22Rv1 (cell line): ENCODE measurements at regions not wholly inside any gene's neighbourhood (a gene's known extent, or its start where the extent isn't known, plus 50 kb on each side); places are given as distances from the start of the nearest gene placed in this dataset.

Experiments used
- H3K27ac ChIP-seq: fragments of 450-650 bp; 2 replicates; pipeline ENCODE4 v1.5.1; 2017
- ZFX ChIP-seq: fragments of 450-650 bp; IDR thresholded peaks from 2 replicates; pipeline ENCODE4 v1.6.1; 2017; ENCODE audit warnings: antibody characterized with exemption, borderline replicate concordance
- TF ChIP-seq, protein P1 (sequence below): fragments of 450-650 bp; IDR thresholded peaks from 2 replicates; pipeline ENCODE4 v1.5.1; 2017; ENCODE audit warnings: mild to moderate bottlenecking

- H3K27ac ChIP-seq, result no peak overlapping the region
- TF ChIP-seq, protein P1, sequence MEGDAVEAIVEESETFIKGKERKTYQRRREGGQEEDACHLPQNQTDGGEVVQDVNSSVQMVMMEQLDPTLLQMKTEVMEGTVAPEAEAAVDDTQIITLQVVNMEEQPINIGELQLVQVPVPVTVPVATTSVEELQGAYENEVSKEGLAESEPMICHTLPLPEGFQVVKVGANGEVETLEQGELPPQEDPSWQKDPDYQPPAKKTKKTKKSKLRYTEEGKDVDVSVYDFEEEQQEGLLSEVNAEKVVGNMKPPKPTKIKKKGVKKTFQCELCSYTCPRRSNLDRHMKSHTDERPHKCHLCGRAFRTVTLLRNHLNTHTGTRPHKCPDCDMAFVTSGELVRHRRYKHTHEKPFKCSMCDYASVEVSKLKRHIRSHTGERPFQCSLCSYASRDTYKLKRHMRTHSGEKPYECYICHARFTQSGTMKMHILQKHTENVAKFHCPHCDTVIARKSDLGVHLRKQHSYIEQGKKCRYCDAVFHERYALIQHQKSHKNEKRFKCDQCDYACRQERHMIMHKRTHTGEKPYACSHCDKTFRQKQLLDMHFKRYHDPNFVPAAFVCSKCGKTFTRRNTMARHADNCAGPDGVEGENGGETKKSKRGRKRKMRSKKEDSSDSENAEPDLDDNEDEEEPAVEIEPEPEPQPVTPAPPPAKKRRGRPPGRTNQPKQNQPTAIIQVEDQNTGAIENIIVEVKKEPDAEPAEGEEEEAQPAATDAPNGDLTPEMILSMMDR, result no peak
- no peak for TF ChIP-seq ZFX
Observed at GRCh38 chr3:168155303-168155702, 59.6 kb upstream of the GOLIM4 start.

DNA sequence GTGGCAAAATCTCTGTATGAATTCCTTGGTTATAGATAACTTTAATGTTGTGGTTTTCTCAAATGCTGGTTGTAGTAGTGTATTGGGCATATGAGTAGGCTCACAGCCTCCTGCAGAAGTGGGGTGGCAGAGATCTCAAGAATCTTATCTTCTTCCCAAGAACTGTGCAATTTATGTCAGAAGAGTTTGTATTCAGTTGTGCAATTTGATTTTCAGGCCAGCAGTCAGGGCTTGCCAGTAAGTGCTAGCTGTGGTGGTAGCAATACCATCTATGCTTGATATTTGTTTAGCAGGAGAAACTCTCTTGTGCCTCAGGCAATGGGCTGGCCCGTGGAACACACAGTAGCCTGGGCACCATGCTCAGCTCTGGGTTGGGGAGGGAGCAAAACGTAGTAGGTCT lies 58.4 kb upstream of the GOLIM4 start:
- TF ChIP-seq ZFX, result no peak
- no peak overlapping the region for H3K27ac ChIP-seq

DNA sequence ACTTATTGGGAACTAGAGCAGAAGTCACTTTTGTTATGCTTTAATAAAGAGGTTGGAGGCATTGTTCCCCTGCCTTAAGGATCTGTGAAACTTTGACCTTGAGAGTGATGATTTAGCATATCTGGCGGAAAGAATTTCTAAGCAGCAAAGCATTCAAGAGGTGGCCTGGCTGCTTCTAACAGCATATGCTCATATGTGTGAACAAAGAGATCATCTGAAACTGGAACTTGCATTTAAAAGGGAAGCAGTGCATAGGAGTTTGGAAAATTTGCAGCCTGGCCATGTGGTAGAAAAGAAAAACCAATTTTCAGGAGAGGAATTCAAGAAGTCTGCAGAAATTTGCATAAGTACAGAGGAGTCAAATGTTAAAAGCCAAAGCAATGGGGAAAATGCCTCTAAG lies 56.4 kb upstream of the GOLIM4 start:
- no peak for TF ChIP-seq ZFX
- TF ChIP-seq, protein P1, result no peak
- no peak overlapping the region for H3K27ac ChIP-seq
